ENCODE measurements at regions not wholly inside any gene's neighbourhood (a gene's known extent, or its start where the extent isn't known, plus 50 kb on each side); places are given as distances from the start of the nearest gene placed in this dataset.

GRCh38 chr18:75133721-75134610 lies 75.0 kb downstream of the PTGR3 start:
- 90 to 93% (median 91%) methylated on average over 19 to 28 of the region's 28 CpGs for WGBS, 5 donors
- Histone ChIP-seq H3K27ac (no peak overlapping the region), H3K4me1 (no peaks in the 10 kb centered on the region), H3K36me3 (no peaks in the 10 kb centered on the region), H3K9me3 (no peaks in the 10 kb centered on the region), H3K4me3 (no peak overlapping the region), H3K27me3 (replicated peaks in 1 of 7) (peaks cover 0 to 6% (median 0%) of the 10 kb centered on the region in 7 donors)
- peak; percentile 53 for DNase-seq
- no peak for TF ChIP-seq CTCF (IDR thresholded peaks at IDR 0.05 in 8 of 11, conservative IDR thresholded peaks at IDR 0.05 in 3 of 11)
- no peak for TF ChIP-seq POLR2A (IDR thresholded peaks at IDR 0.05)
- no peak for TF ChIP-seq POLR2AphosphoS5 (IDR thresholded peaks at IDR 0.05)
- intact Hi-C loops (cut with DNase I; ENCODE audit: low total_unique reads), result no loop called here

- peaks cover 0 to 6% (median 0%) of the 10 kb centered on the region in 7 donors for H3K27me3 ChIP-seq (replicated peaks in 1 of 7)
- WGBS, 5 donors, result 85 to 89% (median 87%) methylated on average over 13 of the region's 13 CpGs
- peak; percentile 41 for DNase-seq
- H3K27ac ChIP-seq, result no peak overlapping the region
- H3K4me1 ChIP-seq, result no peaks in the 10 kb centered on the region
- no peak for TF ChIP-seq CTCF (IDR thresholded peaks at IDR 0.05 in 8 of 11, conservative IDR thresholded peaks at IDR 0.05 in 3 of 11)
- H3K36me3 ChIP-seq, result no peaks in the 10 kb centered on the region
- intact Hi-C loops (cut with DNase I; ENCODE audit: low total_unique reads), result no loop called here
- H3K4me3 ChIP-seq, result no peak overlapping the region
- H3K9me3 ChIP-seq, result no peaks in the 10 kb centered on the region
Measured at GRCh38 chr18:75132931-75133525, 75.9 kb downstream of the PTGR3 start.

GRCh38 chr18:75132098-75132870 lies 76.7 kb downstream of the PTGR3 start:
- Histone ChIP-seq H3K27ac (no peak overlapping the region), H3K4me1 (no peaks in the 10 kb centered on the region), H3K27me3 (replicated peaks in 1 of 7) (peaks cover 0 to 6% (median 0%) of the 10 kb centered on the region in 7 donors), H3K9me3 (no peaks in the 10 kb centered on the region), H3K36me3 (no peaks in the 10 kb centered on the region), H3K4me3 (no peak overlapping the region)
- 92 to 96% (median 93%) methylated on average over 27 of the region's 27 CpGs for WGBS, 5 donors
- DNase-seq, result peak; percentile 38
- intact Hi-C loops (cut with DNase I; ENCODE audit: low total_unique reads), result no loop called here
- TF ChIP-seq POLR2A (IDR thresholded peaks at IDR 0.05), result no peak
- TF ChIP-seq POLR2AphosphoS5 (IDR thresholded peaks at IDR 0.05), result no peak
- TF ChIP-seq CTCF (IDR thresholded peaks at IDR 0.05 in 8 of 11, conservative IDR thresholded peaks at IDR 0.05 in 3 of 11), result no peak

Data from spleen (tissue), 11 donors.